Vagina (tissue), 2 donors: ENCODE measurements at regions not wholly inside any gene's neighbourhood (a gene's known extent, or its start where the extent isn't known, plus 50 kb on each side); places are given as distances from the start of the nearest gene placed in this dataset.

Source experiments
- POLR2A ChIP-seq, 2 donors: fragments of 450-650 bp; IDR thresholded peaks; one replicate each; pipeline ENCODE4 v1.6.1; 2017; ENCODE audit warnings: antibody characterized with exemption in 2 of 2, mild to moderate bottlenecking in 2 of 2, moderate library complexity in 2 of 2
- TF ChIP-seq, protein P1 (sequence below), 3 experiments: fragments of 450-650 bp in 2 of 3; fragments of 200-600 bp in 1 of 3; sonication (generic) in 1 of 3; IDR thresholded peaks; one replicate each; pipeline ENCODE4 v1.5.1; 2017 to 2019; ENCODE audit warnings: antibody characterized with exemption in 3 of 3, mild to moderate bottlenecking in 2 of 3, moderate library complexity in 2 of 3

DNA sequence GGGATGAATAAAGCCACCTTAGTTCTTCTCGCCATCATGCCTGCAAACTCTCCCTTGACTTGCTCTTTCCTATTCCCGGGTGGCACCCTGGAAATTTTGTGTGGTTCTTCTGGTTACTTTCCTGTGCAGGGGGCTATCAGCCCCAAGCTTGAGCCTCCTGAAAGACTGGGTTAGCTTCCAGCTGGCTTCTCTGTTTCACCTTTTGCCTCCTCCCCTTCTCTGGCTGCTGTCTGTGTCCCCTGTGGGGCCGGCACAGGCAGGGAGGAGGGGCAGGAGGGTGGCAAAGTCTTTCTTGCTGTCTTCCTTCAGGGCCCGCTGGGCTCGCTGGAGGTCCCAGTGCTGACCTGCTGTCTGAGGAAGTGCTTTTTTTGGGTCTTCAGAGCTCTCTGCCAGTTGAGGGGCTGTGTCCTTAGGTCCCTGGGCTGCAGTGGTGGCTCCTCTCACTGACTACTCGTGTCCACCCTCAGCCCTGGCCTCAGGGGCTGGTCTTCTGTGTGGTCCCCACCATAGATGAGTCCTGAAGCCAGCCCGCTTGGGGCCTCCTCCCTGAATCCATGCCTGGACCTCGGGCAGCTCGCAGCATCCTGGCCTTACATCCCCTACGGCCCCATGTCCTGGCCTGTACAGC, 196.5 kb downstream of the KLF13 start:
- TF ChIP-seq, protein P1, sequence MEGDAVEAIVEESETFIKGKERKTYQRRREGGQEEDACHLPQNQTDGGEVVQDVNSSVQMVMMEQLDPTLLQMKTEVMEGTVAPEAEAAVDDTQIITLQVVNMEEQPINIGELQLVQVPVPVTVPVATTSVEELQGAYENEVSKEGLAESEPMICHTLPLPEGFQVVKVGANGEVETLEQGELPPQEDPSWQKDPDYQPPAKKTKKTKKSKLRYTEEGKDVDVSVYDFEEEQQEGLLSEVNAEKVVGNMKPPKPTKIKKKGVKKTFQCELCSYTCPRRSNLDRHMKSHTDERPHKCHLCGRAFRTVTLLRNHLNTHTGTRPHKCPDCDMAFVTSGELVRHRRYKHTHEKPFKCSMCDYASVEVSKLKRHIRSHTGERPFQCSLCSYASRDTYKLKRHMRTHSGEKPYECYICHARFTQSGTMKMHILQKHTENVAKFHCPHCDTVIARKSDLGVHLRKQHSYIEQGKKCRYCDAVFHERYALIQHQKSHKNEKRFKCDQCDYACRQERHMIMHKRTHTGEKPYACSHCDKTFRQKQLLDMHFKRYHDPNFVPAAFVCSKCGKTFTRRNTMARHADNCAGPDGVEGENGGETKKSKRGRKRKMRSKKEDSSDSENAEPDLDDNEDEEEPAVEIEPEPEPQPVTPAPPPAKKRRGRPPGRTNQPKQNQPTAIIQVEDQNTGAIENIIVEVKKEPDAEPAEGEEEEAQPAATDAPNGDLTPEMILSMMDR (IDR thresholded peaks at IDR 0.05): no peak
- no peak for TF ChIP-seq POLR2A (IDR thresholded peaks at IDR 0.05)
